Dermis blood vessel endothelial cell (primary cell): ENCODE measurements at regions not wholly inside any gene's neighbourhood (a gene's known extent, or its start where the extent isn't known, plus 50 kb on each side); places are given as distances from the start of the nearest gene placed in this dataset.

Experiments used
- DNase-seq: peaks from one replicate; pipeline ENCODE4 v3.0.0; 2010

GRCh38 chr5:52690236-52690768 lies 97.4 kb upstream of the ITGA1 start:
- no peak for DNase-seq

GRCh38 chr5:52692039-52692438 lies 95.7 kb upstream of the ITGA1 start:
- no peak for DNase-seq

- DNase-seq = no peak
These were observed 95.1 kb upstream of the ITGA1 start for GRCh38 chr5:52692606-52693005.

GRCh38 chr5:52693280-52693679 lies 94.4 kb upstream of the ITGA1 start:
- DNase-seq = peak; percentile 76

- no peak for DNase-seq
These were observed 93.9 kb upstream of the ITGA1 start for GRCh38 chr5:52693836-52694235.

- no peak for DNase-seq
These were observed 93.1 kb upstream of the ITGA1 start for GRCh38 chr5:52694648-52695047.

GRCh38 chr5:52702877-52703276 lies 84.8 kb upstream of the ITGA1 start:
- DNase-seq = peak; percentile 66

GRCh38 chr5:52703321-52703720 lies 84.4 kb upstream of the ITGA1 start:
- no peak for DNase-seq

- DNase-seq = peak; percentile 79
These were observed 82.0 kb upstream of the ITGA1 start for GRCh38 chr5:52705720-52706119.

- DNase-seq = no peak
These were observed 80.9 kb upstream of the ITGA1 start for GRCh38 chr5:52706775-52707174.

GRCh38 chr5:52707616-52708015 lies 80.1 kb upstream of the ITGA1 start:
- DNase-seq = no peak

GRCh38 chr5:52708463-52708862 lies 79.3 kb upstream of the ITGA1 start:
- DNase-seq = peak; percentile 16

GRCh38 chr5:52709167-52709925 lies 78.4 kb upstream of the ITGA1 start:
- DNase-seq = peak; percentile 81

- peak; percentile 36 for DNase-seq
These were observed 77.3 kb upstream of the ITGA1 start for GRCh38 chr5:52710310-52710971.

GRCh38 chr5:52710972-52711596 lies 76.6 kb upstream of the ITGA1 start:
- DNase-seq = peak; percentile 43

GRCh38 chr5:52712354-52712753 lies 75.4 kb upstream of the ITGA1 start:
- no peak for DNase-seq

- peak; percentile 81 for DNase-seq
These were observed 62.5 kb upstream of the ITGA1 start for GRCh38 chr5:52725065-52725746.

GRCh38 chr5:52725808-52726207 lies 61.9 kb upstream of the ITGA1 start:
- DNase-seq = peak; percentile 93

- DNase-seq = peak; percentile 18
These were observed 60.7 kb upstream of the ITGA1 start for GRCh38 chr5:52727020-52727419.

- DNase-seq = peak; percentile 95
These were observed 60.1 kb upstream of the ITGA1 start for GRCh38 chr5:52727576-52727975.

- peak; percentile 45 for DNase-seq
These were observed 59.5 kb upstream of the ITGA1 start for GRCh38 chr5:52728224-52728623.

- DNase-seq = peak; percentile 51
These were observed 59.0 kb upstream of the ITGA1 start for GRCh38 chr5:52728686-52729085.
